ENCODE measurements at regions not wholly inside any gene's neighbourhood (a gene's known extent, or its start where the extent isn't known, plus 50 kb on each side); places are given as distances from the start of the nearest gene placed in this dataset.

- FAIRE-seq (no peak), DNase-seq (ENCODE audit: low read depth in 1 of 2, low spot score in 2 of 2) (no peak)
- Histone ChIP-seq H2BK15ac (ENCODE audit: low read length) (no peak overlapping the region), H4K91ac (replicated peaks; ENCODE audit: insufficient read length, low read length) (no peak overlapping the region), H2AK5ac (ENCODE audit: low read depth, low read length) (no peak overlapping the region), H3K36me3 (ENCODE audit: control insufficient read depth in 2 of 4, insufficient read depth in 4 of 4, low read length in 3 of 4) (no peaks in the 10 kb centered on the region), H3K9me3 (ENCODE audit: insufficient read depth in 2 of 2, low read depth in 1 of 2, low read length in 1 of 2) (no peaks in the 10 kb centered on the region; a peak in 1 of 4 replicates), H3K4me2 (ENCODE audit: insufficient read depth in 1 of 2, low read depth in 2 of 2, low read length in 2 of 2) (no peak overlapping the region), H3K27ac (ENCODE audit: low read depth, low read length) (no peak overlapping the region), H2BK120ac (replicated peaks; ENCODE audit: low read depth, low read length) (no peak overlapping the region), H2BK20ac (ENCODE audit: low read length) (no peak overlapping the region), H2BK12ac (ENCODE audit: low read depth, low read length) (no peak overlapping the region), H3K4ac (replicated peaks; ENCODE audit: insufficient read length, low read depth, low read length) (no peak overlapping the region), H4K5ac (ENCODE audit: insufficient read length, low read depth, low read length) (no peak overlapping the region), H3K27me3 (replicated peaks in 1 of 4; ENCODE audit: control insufficient read depth in 3 of 4, extremely low read depth in 1 of 4, insufficient read depth in 3 of 4, low read length in 3 of 4) (no peaks in the 10 kb centered on the region), H3K9ac (replicated peaks in 1 of 4; ENCODE audit: extremely low read depth in 1 of 4, low read depth in 3 of 4, low read length in 3 of 4) (no peak overlapping the region), H4K8ac (ENCODE audit: extremely low read depth, insufficient read depth, low read length) (no peak overlapping the region), H3K79me1 (ENCODE audit: low read depth, low read length) (no peaks in the 10 kb centered on the region), H3K79me2 (ENCODE audit: control insufficient read depth in 1 of 2, insufficient read depth in 2 of 2, low read length in 2 of 2) (no peaks in the 10 kb centered on the region), H3K23me2 (ENCODE audit: low read depth, low read length) (no peaks in the 10 kb centered on the region), H3K23ac (ENCODE audit: insufficient read length) (no peak overlapping the region), H3K4me3 (ENCODE audit: extremely low read depth in 1 of 4, insufficient read depth in 2 of 4, low read depth in 3 of 4, low read length in 4 of 4) (no peak overlapping the region), H2AFZ (ENCODE audit: low read length) (no peak overlapping the region), H3K4me1 (replicated peaks in 1 of 4; ENCODE audit: control insufficient read depth in 3 of 4, insufficient read depth in 4 of 4, low read length in 3 of 4) (no peaks in the 10 kb centered on the region), H3K14ac (ENCODE audit: insufficient read length) (no peak overlapping the region), H3K18ac (ENCODE audit: extremely low read depth, low read length) (no peak overlapping the region), H2BK5ac (ENCODE audit: low read depth, low read length) (no peak overlapping the region), H4K20me1 (replicated peaks in 1 of 2; ENCODE audit: control insufficient read depth in 1 of 2, insufficient read depth in 2 of 2, low read length in 2 of 2) (no peaks in the 10 kb centered on the region), H3K56ac (replicated peaks; ENCODE audit: insufficient read length, low read depth, low read length) (no peak overlapping the region)
- POLR2A ChIA-PET (ENCODE audit: partially characterized antibody) = no interaction called here
- WGBS, 2 experiments (ENCODE audit: extremely low coverage in 1 of 2, insufficient coverage in 1 of 2, insufficient read length in 1 of 2, insufficient replicate concordance in 2 of 2, low coverage in 1 of 2, low lambda C conversion rate in 2 of 2, missing lambda C conversion rate in 1 of 2) = 92% methylated on average over 5 of the region's 5 CpGs; no CpG with 5 or more reads in 1 of the 2 experiments
- no peak for TF ChIP-seq POU5F1 (IDR thresholded peaks at IDR 0.05; ENCODE audit: low read depth, low read length)
- TF ChIP-seq GABPA (IDR thresholded peaks at IDR 0.05; ENCODE audit: borderline replicate concordance, insufficient read depth, low read length) = no peak
- no peak for TF ChIP-seq BCL11A (IDR thresholded peaks at IDR 0.05; ENCODE audit: low read depth in 2 of 2, low read length in 2 of 2)
- no peak for TF ChIP-seq SRF (IDR thresholded peaks at IDR 0.05; ENCODE audit: low read depth, low read length)
- TF ChIP-seq CBX8 (IDR thresholded peaks at IDR 0.05; ENCODE audit: borderline replicate concordance, low read depth, low read length) = no peak
- TF ChIP-seq KDM5A (IDR thresholded peaks at IDR 0.05; ENCODE audit: low read length) = no peak
- TF ChIP-seq CEBPB (IDR thresholded peaks at IDR 0.05; ENCODE audit: low read depth, low read length) = no peak
- no peak for TF ChIP-seq CREB1 (IDR thresholded peaks at IDR 0.05)
- no peak for TF ChIP-seq E2F6 (IDR thresholded peaks at IDR 0.05)
- no peak for TF ChIP-seq SIN3A (conservative IDR thresholded peaks at IDR 0.05 in 1 of 2, IDR thresholded peaks at IDR 0.05 in 1 of 2; ENCODE audit: low read depth in 1 of 2, low read length in 2 of 2)
- TF ChIP-seq TBP (IDR thresholded peaks at IDR 0.05; ENCODE audit: low read depth, low read length) = no peak
- TF ChIP-seq RAD21 (IDR thresholded peaks at IDR 0.05 in 1 of 2, conservative IDR thresholded peaks at IDR 0.05 in 1 of 2; ENCODE audit: low read depth in 2 of 2, low read length in 2 of 2) = no peak
- TF ChIP-seq RFX5 (IDR thresholded peaks at IDR 0.05; ENCODE audit: borderline replicate concordance, low read depth, low read length) = no peak
- TF ChIP-seq SP1 (IDR thresholded peaks at IDR 0.05; ENCODE audit: low read depth, low read length) = no peak
- no peak for TF ChIP-seq NRF1 (IDR thresholded peaks at IDR 0.05; ENCODE audit: low read depth, low read length)
- CTCF ChIA-PET (ENCODE audit: partially characterized antibody) = interaction anchor here (0.6 to 1.5 kb wide), 5 partner anchors 11 to 99 kb away, joined by 3 to 4 read pairs (median 3); no protein-coding TSS in a partner anchor
Observed at GRCh38 chr2:133943108-133943507, 310.8 kb upstream of the MGAT5 start.

Measured in H1 (cell line).